Neural cell (in vitro differentiated cells): ENCODE measurements at regions not wholly inside any gene's neighbourhood (a gene's known extent, or its start where the extent isn't known, plus 50 kb on each side); places are given as distances from the start of the nearest gene placed in this dataset.

Experiments
- H2AFZ ChIP-seq: fragments of 200-600, 300-800 bp; sonication (generic), shearing (Covaris generic); 2 replicates; pipeline ENCODE4 v1.6.0; 2014; ENCODE audit warnings: low read depth, mild to moderate bottlenecking, antibody characterized with exemption, low read length, moderate library complexity
- H3F3A ChIP-seq: fragments of 200-600 bp; shearing (Covaris generic); 2 replicates; pipeline ENCODE4 v1.6.1; 2016; ENCODE audit warnings: mild to moderate bottlenecking, moderate library complexity, mixed read lengths, antibody characterized with exemption, low read length; ENCODE audit not compliant: insufficient read depth, poor library complexity, severe bottlenecking
- H3K27ac ChIP-seq: fragments of 200-600, 300-800 bp; sonication (generic), shearing (Covaris generic); 2 replicates; pipeline ENCODE4 v1.5.1; 2014; ENCODE audit warnings: mild to moderate bottlenecking, low read length, moderate library complexity
- H3K27me3 ChIP-seq: fragments of 300-800, 200-600 bp; sonication (generic), shearing (Covaris generic); 2 replicates; pipeline ENCODE4 v1.6.0; 2014; ENCODE audit warnings: mild to moderate bottlenecking, low read depth, low read length, moderate library complexity; ENCODE audit not compliant: insufficient read depth
- H3K36me3 ChIP-seq: fragments of 300-800, 200-600 bp; sonication (generic), shearing (Covaris generic); 2 replicates; pipeline ENCODE4 v1.5.1; 2014; ENCODE audit warnings: mild to moderate bottlenecking, antibody characterized with exemption, low read length, moderate library complexity; ENCODE audit not compliant: insufficient read depth
- H3K4me2 ChIP-seq: fragments of 300-800, 200-600 bp; sonication (generic), shearing (Covaris generic); 2 replicates; pipeline ENCODE4 v1.6.0; 2014; ENCODE audit warnings: mild to moderate bottlenecking, low read length
- H3K4me3 ChIP-seq: fragments of 300-800, 200-600 bp; sonication (generic), shearing (Covaris generic); 2 replicates; pipeline ENCODE4 v1.5.1; 2014; ENCODE audit warnings: mild to moderate bottlenecking, low read length, moderate library complexity
- H3K79me2 ChIP-seq: fragments of 200-600 bp; shearing (Covaris generic); replicated peaks from 2 replicates; pipeline ENCODE4 v1.6.0; 2014; ENCODE audit warnings: mild to moderate bottlenecking, low read length, moderate library complexity; ENCODE audit not compliant: insufficient read depth
- H3K9ac ChIP-seq: fragments of 300-800, 200-600 bp; sonication (generic), shearing (Covaris generic); 2 replicates; pipeline ENCODE4 v1.6.1; 2016; ENCODE audit warnings: mild to moderate bottlenecking, low read length, mixed read lengths
- H3K9me2 ChIP-seq: fragments of 200-600 bp; shearing (Covaris generic); 2 replicates; pipeline ENCODE4 v1.6.1; 2016; ENCODE audit warnings: mild to moderate bottlenecking, low read length, mixed read lengths; ENCODE audit not compliant: insufficient read depth
- H3K9me3 ChIP-seq: fragments of 200-600, 300-800 bp; sonication (generic), shearing (Covaris generic); 2 replicates; pipeline ENCODE4 v1.6.1; 2016; ENCODE audit warnings: mild to moderate bottlenecking, mixed run types, low read length, moderate library complexity, mixed read lengths
- H4K20me1 ChIP-seq: fragments of 200-600 bp; shearing (Covaris generic); 2 replicates; pipeline ENCODE4 v1.6.1; 2016; ENCODE audit warnings: mild to moderate bottlenecking, mixed run types; ENCODE audit not compliant: insufficient read depth
- CTCF ChIP-seq: fragments of 450-650 bp; IDR thresholded peaks from 2 replicates; pipeline ENCODE4 v1.5.1; 2014; ENCODE audit warnings: antibody characterized with exemption, mild to moderate bottlenecking, moderate library complexity; ENCODE audit not compliant: poor library complexity, severe bottlenecking
- EP300 ChIP-seq: fragments of 450-650 bp; conservative IDR thresholded peaks from 2 replicates; pipeline ENCODE4 v1.6.1; 2014; ENCODE audit warnings: antibody characterized with exemption, mild to moderate bottlenecking, moderate library complexity; ENCODE audit not compliant: poor library complexity, severe bottlenecking
- EZH2 ChIP-seq: fragments of 200-600, 300-800 bp; shearing (Covaris generic), sonication (generic); IDR thresholded peaks from 2 replicates; pipeline ENCODE4 v1.6.1; 2014; ENCODE audit warnings: antibody characterized with exemption, low read length, borderline replicate concordance, mild to moderate bottlenecking; ENCODE audit not compliant: insufficient read depth, poor library complexity, severe bottlenecking
- MXI1 ChIP-seq: fragments of 450-650 bp; conservative IDR thresholded peaks from 2 replicates; pipeline ENCODE4 v1.6.1; 2014; ENCODE audit warnings: antibody characterized with exemption, mild to moderate bottlenecking; ENCODE audit not compliant: poor library complexity, severe bottlenecking
- POLR2AphosphoS5 ChIP-seq: IDR thresholded peaks from 2 replicates; pipeline ENCODE4 v1.6.1; 2012
- RAD21 ChIP-seq: fragments of 450-650 bp; conservative IDR thresholded peaks from 2 replicates; pipeline ENCODE4 v1.6.1; 2014; ENCODE audit warnings: antibody characterized with exemption, mild to moderate bottlenecking, moderate library complexity
- SMC3 ChIP-seq: fragments of 450-650 bp; conservative IDR thresholded peaks from 2 replicates; pipeline ENCODE4 v1.6.1; 2014; ENCODE audit warnings: antibody characterized with exemption, mild to moderate bottlenecking, moderate library complexity; ENCODE audit not compliant: poor library complexity
- TAF1 ChIP-seq: IDR thresholded peaks from 2 replicates; pipeline ENCODE4 v1.6.1; 2012; ENCODE audit warnings: low read depth
- TF ChIP-seq, protein P1 (sequence below): IDR thresholded peaks from 2 replicates; pipeline ENCODE4 v1.6.1; 2012; ENCODE audit warnings: borderline replicate concordance

DNA sequence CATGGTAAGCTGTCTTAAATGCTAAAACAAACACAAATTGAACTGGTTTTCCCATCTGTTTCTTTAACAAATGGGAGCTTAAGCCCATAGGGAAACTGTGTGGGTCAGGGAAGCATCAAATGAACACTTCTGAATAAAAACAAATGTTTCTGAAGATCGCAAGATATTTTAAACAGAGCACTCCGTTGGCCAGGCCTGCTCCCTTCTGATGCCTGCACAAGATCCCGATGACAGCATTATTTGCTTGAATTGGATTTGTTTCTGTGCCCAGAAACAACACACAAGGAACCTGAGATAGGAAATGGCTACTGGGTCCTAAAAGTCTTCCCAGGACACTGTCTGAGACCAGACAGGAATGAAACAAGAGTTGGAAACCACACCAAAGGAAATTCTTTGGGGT is 425.8 kb upstream of the ZFHX3 start:
- Histone ChIP-seq H3K4me3 (no peak overlapping the region), H3K27ac (no peak overlapping the region), H3K79me2 (no peaks in the 10 kb centered on the region), H3K9ac (no peak overlapping the region), H3F3A (no peaks in the 10 kb centered on the region), H3K4me2 (no peak overlapping the region), H3K9me2 (no peaks in the 10 kb centered on the region), H3K9me3 (no peaks in the 10 kb centered on the region), H4K20me1 (no peaks in the 10 kb centered on the region), H2AFZ (no peak overlapping the region), H3K36me3 (no peaks in the 10 kb centered on the region), H3K27me3 (no peaks in the 10 kb centered on the region)
- TF ChIP-seq MXI1 (no peak), TAF1 (no peak), EP300 (no peak), SMC3 (no peak), EZH2 (no peak), RAD21 (no peak), POLR2AphosphoS5 (no peak), CTCF (no peak)
- TF ChIP-seq, protein P1, sequence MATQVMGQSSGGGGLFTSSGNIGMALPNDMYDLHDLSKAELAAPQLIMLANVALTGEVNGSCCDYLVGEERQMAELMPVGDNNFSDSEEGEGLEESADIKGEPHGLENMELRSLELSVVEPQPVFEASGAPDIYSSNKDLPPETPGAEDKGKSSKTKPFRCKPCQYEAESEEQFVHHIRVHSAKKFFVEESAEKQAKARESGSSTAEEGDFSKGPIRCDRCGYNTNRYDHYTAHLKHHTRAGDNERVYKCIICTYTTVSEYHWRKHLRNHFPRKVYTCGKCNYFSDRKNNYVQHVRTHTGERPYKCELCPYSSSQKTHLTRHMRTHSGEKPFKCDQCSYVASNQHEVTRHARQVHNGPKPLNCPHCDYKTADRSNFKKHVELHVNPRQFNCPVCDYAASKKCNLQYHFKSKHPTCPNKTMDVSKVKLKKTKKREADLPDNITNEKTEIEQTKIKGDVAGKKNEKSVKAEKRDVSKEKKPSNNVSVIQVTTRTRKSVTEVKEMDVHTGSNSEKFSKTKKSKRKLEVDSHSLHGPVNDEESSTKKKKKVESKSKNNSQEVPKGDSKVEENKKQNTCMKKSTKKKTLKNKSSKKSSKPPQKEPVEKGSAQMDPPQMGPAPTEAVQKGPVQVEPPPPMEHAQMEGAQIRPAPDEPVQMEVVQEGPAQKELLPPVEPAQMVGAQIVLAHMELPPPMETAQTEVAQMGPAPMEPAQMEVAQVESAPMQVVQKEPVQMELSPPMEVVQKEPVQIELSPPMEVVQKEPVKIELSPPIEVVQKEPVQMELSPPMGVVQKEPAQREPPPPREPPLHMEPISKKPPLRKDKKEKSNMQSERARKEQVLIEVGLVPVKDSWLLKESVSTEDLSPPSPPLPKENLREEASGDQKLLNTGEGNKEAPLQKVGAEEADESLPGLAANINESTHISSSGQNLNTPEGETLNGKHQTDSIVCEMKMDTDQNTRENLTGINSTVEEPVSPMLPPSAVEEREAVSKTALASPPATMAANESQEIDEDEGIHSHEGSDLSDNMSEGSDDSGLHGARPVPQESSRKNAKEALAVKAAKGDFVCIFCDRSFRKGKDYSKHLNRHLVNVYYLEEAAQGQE: no peak

GRCh38 chr16:73464834-73465233 is 416.9 kb upstream of the ZFHX3 start:
- no peaks in the 10 kb centered on the region for H3K9me2 ChIP-seq
- H3K27me3 ChIP-seq: no peaks in the 10 kb centered on the region
- H2AFZ ChIP-seq: no peak overlapping the region
- H4K20me1 ChIP-seq: no peaks in the 10 kb centered on the region
- peaks cover 3% of the 10 kb centered on the region for H3F3A ChIP-seq
- no peak overlapping the region for H3K4me2 ChIP-seq
- no peaks in the 10 kb centered on the region for H3K9me3 ChIP-seq
- H3K36me3 ChIP-seq: no peaks in the 10 kb centered on the region
- TF ChIP-seq EZH2 (no peak), TAF1 (no peak), SMC3 (no peak), CTCF (no peak), POLR2AphosphoS5 (no peak), EP300 (no peak), RAD21 (no peak), MXI1 (no peak)
- TF ChIP-seq, protein P1: no peak
- no peaks in the 10 kb centered on the region for H3K79me2 ChIP-seq
- H3K27ac ChIP-seq: peak overlapping the region; percentile 45
- no peak overlapping the region for H3K4me3 ChIP-seq
- no peak overlapping the region for H3K9ac ChIP-seq
